SK-N-MC (cell line): ENCODE measurements at regions not wholly inside any gene's neighbourhood (a gene's known extent, or its start where the extent isn't known, plus 50 kb on each side); places are given as distances from the start of the nearest gene placed in this dataset.

ENCODE experiments used
- DNase-seq: peaks from one replicate; pipeline ENCODE4 v3.0.0-alpha.2; 2011; ENCODE audit warnings: low read depth, low spot score
- H3K27ac ChIP-seq: fragments of 200-600 bp; sonication (generic); 2 replicates; pipeline ENCODE4 v1.5.1; 2016; ENCODE audit warnings: mixed run types
- H3K36me3 ChIP-seq: fragments of 200-600 bp; sonication (generic); 2 replicates; pipeline ENCODE4 v1.6.1; 2017; ENCODE audit warnings: antibody characterized with exemption, low read length, mixed read lengths; ENCODE audit not compliant: insufficient read depth
- H3K4me3 ChIP-seq: fragments of 200-600 bp; sonication (generic); 2 replicates; pipeline ENCODE4 v1.5.1; 2016
- H3K9ac ChIP-seq: fragments of 200-600 bp; sonication (generic); 2 replicates; pipeline ENCODE4 v1.8.0; 2017; ENCODE audit warnings: mixed run types, mixed read lengths; ENCODE audit not compliant: insufficient read length
- H3K9me3 ChIP-seq: fragments of 200-600 bp; sonication (generic); 2 replicates; pipeline ENCODE4 v1.6.1; 2017; ENCODE audit warnings: low read depth, mild to moderate bottlenecking, antibody characterized with exemption, low read length, moderate library complexity, mixed read lengths
- EZH2 ChIP-seq: fragments of 200-600 bp; sonication (generic); IDR thresholded peaks from one replicate; pipeline ENCODE4 v1.6.1; 2017; ENCODE audit warnings: antibody characterized with exemption
- FOXP2 ChIP-seq: optimal IDR thresholded peaks from 2 replicates; pipeline ENCODE3; 2011; ENCODE audit warnings: mild to moderate bottlenecking, moderate library complexity; ENCODE audit not compliant: insufficient read depth; ENCODE audit errors: extremely low read length, control extremely low read depth
- POLR2AphosphoS5 ChIP-seq: IDR thresholded peaks from 2 replicates; pipeline ENCODE4 v1.6.1; 2012; ENCODE audit warnings: mild to moderate bottlenecking, low read depth, low read length, borderline replicate concordance

DNA sequence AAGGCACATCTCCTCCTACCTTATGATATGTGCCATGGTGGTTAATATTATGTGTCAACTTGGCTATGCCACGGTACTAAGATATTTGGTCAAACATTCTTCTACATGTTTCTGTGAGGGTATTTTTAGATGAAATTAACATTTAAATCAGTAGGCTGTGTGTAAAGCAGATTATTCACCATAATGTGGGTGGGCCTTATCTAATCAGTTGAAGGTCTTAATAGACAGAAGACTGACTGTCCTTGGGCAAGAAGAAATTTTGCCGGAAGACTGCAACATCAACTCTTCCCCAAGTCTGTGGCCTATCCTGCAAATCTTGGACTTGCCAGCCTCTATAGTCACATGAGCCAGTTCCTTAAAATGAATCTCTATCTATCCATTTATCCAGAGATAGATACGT, 380.1 kb upstream of the DDI1 start:
- no peak overlapping the region for H3K4me3 ChIP-seq
- H3K9ac ChIP-seq, result no peak overlapping the region
- TF ChIP-seq EZH2 (no peak), POLR2AphosphoS5 (no peak), FOXP2 (no peak)
- DNase-seq, result no peak
- H3K36me3 ChIP-seq, result no peaks in the 10 kb centered on the region
- no peak overlapping the region for H3K27ac ChIP-seq
- no peaks in the 10 kb centered on the region for H3K9me3 ChIP-seq

DNA sequence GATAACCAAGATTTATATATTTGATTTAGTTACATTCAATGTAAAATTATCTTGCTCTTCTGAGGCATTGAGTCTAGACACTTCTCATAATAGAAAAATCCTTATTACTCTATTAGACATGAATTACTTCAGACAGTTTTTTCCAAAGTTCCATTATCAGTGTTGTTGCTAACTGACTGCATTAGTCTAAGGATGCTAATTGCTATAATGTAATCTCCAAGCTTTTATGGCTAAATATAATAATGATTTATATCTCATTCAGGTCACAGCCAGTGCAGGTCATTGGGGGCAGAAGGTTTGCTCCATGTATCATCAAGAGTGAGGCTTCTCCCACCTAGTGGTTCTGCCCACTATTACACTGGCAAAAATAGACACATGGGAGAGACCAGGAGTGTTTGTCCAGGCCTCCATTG, 377.2 kb upstream of the DDI1 start:
- Histone ChIP-seq H3K9me3 (no peaks in the 10 kb centered on the region), H3K27ac (no peak overlapping the region), H3K36me3 (no peaks in the 10 kb centered on the region), H3K9ac (no peak overlapping the region), H3K4me3 (no peak overlapping the region)
- TF ChIP-seq EZH2 (no peak), FOXP2 (no peak), POLR2AphosphoS5 (no peak)
- DNase-seq, result no peak

DNA sequence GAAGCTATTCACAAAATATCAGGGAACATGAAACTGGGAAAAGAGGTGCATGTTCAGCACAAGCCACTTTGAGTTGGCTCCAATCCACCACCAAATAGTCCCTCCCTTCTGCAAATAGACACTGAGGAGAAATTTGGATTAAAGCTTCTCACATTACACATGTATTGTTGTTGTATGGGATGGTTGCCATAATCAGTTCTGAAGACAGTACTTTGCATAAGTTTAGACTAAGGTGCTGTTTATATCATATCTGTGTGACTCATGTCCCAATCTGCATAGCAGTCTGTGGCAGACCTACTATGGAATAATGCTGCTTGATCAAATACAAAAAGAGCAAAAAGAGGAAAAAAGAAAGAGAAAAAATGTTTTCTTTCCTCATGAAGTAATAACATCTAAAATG, 376.7 kb upstream of the DDI1 start:
- no peaks in the 10 kb centered on the region for H3K9me3 ChIP-seq
- no peak overlapping the region for H3K9ac ChIP-seq
- no peak for DNase-seq
- H3K4me3 ChIP-seq, result no peak overlapping the region
- no peaks in the 10 kb centered on the region for H3K36me3 ChIP-seq
- no peak overlapping the region for H3K27ac ChIP-seq
- no peak for TF ChIP-seq EZH2
- TF ChIP-seq FOXP2, result no peak
- no peak for TF ChIP-seq POLR2AphosphoS5

DNA sequence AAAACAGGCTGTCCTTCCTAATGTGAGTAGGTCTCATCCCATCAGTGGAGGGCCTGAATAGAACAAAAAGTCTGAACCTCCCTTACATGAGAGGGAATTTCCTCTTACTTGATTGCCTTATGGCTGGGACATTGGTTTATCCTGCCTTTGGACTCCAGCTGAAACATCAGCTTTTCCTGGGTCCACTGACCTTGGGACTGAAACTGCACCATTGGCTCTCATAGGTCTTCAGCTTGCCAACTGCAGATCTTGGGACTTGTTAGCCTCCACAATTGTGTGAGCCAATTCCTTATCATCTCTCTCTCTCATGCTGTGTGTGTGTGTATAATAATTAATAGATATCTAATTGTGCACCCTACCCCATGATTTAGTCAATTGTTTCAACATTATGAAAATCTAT, 375.3 kb upstream of the DDI1 start:
- TF ChIP-seq POLR2AphosphoS5 (no peak), EZH2 (no peak), FOXP2 (no peak)
- Histone ChIP-seq H3K4me3 (no peak overlapping the region), H3K27ac (no peak overlapping the region), H3K9me3 (no peaks in the 10 kb centered on the region), H3K36me3 (no peaks in the 10 kb centered on the region), H3K9ac (no peak overlapping the region)
- no peak for DNase-seq

DNA sequence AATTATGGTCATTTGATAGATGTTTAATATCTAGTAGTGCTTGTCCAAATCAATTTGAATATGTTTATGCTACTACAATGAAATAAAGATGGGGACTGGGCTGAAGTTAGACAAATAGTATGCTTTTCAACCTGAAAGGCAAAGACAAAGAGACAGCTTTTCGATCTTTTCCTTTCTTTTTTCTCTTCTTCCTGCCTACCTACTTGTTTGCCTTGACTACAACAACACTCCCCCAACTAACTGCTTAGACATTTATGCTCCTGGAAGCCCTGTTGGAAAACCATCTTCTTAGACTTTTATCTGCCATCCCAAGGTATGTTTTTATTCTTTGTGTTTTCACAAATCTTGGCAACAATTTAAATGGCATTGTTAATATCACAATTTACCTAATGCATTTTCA, 374.4 kb upstream of the DDI1 start:
- no peak overlapping the region for H3K9ac ChIP-seq
- H3K27ac ChIP-seq, result no peak overlapping the region
- H3K4me3 ChIP-seq, result no peak overlapping the region
- no peaks in the 10 kb centered on the region for H3K9me3 ChIP-seq
- H3K36me3 ChIP-seq, result no peaks in the 10 kb centered on the region
- no peak for DNase-seq
- TF ChIP-seq EZH2, result no peak
- no peak for TF ChIP-seq FOXP2
- TF ChIP-seq POLR2AphosphoS5, result no peak

DNA sequence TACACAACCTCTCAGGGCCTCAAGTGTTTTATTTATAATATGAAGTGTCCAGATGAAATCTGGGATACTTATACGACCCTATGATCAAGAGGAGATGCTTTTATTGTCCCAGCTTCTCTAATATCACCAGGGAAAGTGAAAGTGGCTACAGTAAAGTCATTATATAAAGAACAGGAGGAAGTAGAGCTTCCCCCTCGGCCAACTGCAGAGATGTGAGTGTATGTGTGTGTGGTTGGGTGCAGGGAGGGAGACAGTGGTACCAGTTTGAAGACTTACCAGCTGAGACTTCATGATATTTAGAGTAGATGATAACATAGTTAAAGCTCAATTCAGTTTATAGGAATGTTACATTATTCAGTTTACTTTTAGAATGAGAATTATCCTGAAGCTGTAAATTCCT, 373.6 kb upstream of the DDI1 start:
- Histone ChIP-seq H3K4me3 (no peak overlapping the region), H3K36me3 (no peaks in the 10 kb centered on the region), H3K9me3 (no peaks in the 10 kb centered on the region), H3K27ac (no peak overlapping the region), H3K9ac (no peak overlapping the region)
- TF ChIP-seq FOXP2 (no peak), POLR2AphosphoS5 (no peak)
- DNase-seq, result no peak

DNA sequence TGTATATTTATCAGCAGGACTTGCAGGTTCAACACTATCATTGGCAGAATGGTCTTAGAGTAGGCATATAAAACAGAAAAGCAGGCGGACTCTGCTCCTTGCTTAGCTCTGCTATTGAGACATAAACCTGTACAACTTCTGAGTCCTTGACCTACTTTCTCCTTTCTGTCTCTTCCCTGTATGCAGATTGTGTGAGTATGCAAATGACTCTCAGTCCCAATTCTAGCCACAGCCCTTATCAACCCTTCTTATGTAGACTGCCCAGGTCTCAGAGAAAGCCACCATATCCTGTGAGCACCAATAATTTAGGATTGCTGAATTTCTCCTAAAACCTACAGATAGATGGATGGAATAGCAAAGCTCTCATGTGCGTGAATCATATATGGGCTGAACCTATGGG, 367.6 kb upstream of the DDI1 start:
- H3K4me3 ChIP-seq, result no peak overlapping the region
- no peaks in the 10 kb centered on the region for H3K36me3 ChIP-seq
- no peaks in the 10 kb centered on the region for H3K9me3 ChIP-seq
- no peak overlapping the region for H3K9ac ChIP-seq
- no peak for TF ChIP-seq POLR2AphosphoS5
- TF ChIP-seq EZH2, result no peak
- no peak for TF ChIP-seq FOXP2
- H3K27ac ChIP-seq, result no peak overlapping the region
- no peak for DNase-seq

DNA sequence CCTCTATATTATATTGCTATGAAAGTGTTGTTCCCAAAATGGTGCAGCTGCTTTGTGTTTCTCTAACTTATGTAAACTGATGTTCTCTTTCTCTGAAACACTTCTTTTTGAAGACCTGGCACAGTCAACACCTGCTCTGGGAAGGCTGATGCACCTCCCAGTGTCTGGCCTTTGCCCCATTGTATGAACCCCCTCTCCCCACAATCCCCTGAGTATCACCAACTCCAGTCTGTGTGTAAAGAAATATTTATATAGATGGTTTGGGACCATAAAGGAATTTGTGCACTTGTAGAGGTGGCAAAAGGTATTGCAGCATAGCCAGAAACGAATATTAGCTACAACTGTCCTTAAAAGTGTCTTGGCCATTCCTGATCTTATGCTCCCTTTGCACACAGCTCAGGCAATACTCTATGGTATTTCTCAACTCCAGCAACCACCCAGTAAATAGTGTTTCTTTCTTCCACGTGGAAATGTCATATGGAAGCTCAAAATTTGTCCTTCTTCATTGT, 365.2 kb upstream of the DDI1 start:
- H3K9ac ChIP-seq, result no peak overlapping the region
- H3K36me3 ChIP-seq, result no peaks in the 10 kb centered on the region
- TF ChIP-seq EZH2, result no peak
- no peak for TF ChIP-seq POLR2AphosphoS5
- no peak for TF ChIP-seq FOXP2
- no peak overlapping the region for H3K27ac ChIP-seq
- H3K4me3 ChIP-seq, result no peak overlapping the region
- H3K9me3 ChIP-seq, result no peaks in the 10 kb centered on the region
- no peak for DNase-seq

DNA sequence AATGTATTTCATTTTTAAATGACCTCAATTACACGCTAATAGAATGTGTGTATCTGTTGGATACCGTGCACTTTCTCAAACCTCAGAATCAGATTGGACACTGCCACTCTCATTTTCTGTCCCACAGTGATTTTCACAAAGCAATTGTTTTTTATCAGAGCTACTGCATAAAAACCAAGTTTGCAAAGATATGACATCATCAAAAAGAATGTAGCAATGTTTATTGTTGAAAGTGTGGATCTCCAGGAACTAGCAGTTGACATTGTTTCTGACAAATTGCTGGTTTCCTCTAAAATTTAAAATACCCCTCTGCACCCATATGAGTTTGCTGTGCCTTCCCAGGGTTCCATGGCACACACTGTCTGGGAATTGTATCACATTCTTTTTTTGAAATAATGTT, 362.7 kb upstream of the DDI1 start:
- no peak overlapping the region for H3K9ac ChIP-seq
- TF ChIP-seq EZH2 (no peak), POLR2AphosphoS5 (no peak), FOXP2 (no peak)
- no peaks in the 10 kb centered on the region for H3K36me3 ChIP-seq
- H3K4me3 ChIP-seq, result no peak overlapping the region
- H3K27ac ChIP-seq, result no peak overlapping the region
- H3K9me3 ChIP-seq, result no peaks in the 10 kb centered on the region
- no peak for DNase-seq

DNA sequence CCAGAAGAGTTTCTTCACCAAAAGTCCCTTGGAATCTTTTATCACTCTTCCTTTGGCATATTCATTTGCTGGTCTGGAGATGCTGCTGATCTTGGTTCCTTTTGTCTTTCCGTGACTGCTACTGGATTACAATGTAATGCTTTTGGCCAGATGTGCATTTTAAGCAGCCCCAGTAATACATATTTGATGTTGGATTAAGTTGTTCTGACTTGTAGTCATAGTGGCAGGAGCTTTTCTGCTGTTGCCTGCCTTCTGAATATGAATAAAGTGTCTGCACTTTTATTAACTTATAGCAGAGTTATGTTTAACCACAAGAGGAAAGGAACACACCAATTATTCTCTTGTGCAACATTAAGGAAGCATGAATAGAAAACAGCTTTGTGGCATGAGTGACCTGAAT, 360.0 kb upstream of the DDI1 start:
- Histone ChIP-seq H3K9me3 (no peaks in the 10 kb centered on the region), H3K9ac (no peak overlapping the region), H3K27ac (peak overlapping the region; percentile 22; the same call in 1 of the 2 replicates), H3K36me3 (no peaks in the 10 kb centered on the region), H3K4me3 (0 out of 2 replicates have a peak overlapping the region, but pooled peaks have one; percentile 7)
- DNase-seq, result peak; percentile 58
- TF ChIP-seq EZH2 (no peak), FOXP2 (peak; percentile 34), POLR2AphosphoS5 (no peak)
